Calu3 (cell line): ENCODE measurements at regions not wholly inside any gene's neighbourhood (a gene's known extent, or its start where the extent isn't known, plus 50 kb on each side); places are given as distances from the start of the nearest gene placed in this dataset.
A peak's percentile ranks its signal among the peaks of the same experiment; 100 is the strongest.

Source experiments
- BruUV-seq: library from RNA; stranded (reverse); fragments of 400-500 nt; replicated peaks from 2 replicates; lab custom pipeline; 2021; lab: Mats Ljungman, UMichigan
- CTCF ChIA-PET: fragments of 300-600 bp; sonication (Branson Sonifier 250); formaldehyde crosslinking; loops from one replicate; lab custom pipeline; 2022; ENCODE audit warnings: antibody characterized with exemption; lab: Charles Lee
- DNase-seq: peaks from one replicate; pipeline ENCODE4 v3.0.0; 2022
- H3K27ac Mint-ChIP-seq: one replicate; pipeline ENCODE4 v1.8.0; 2022; ENCODE audit warnings: mixed read lengths; ENCODE audit not compliant: unreplicated experiment
- H3K27me3 Mint-ChIP-seq: one replicate; pipeline ENCODE4 v1.8.0; 2022; ENCODE audit warnings: mixed read lengths; ENCODE audit not compliant: unreplicated experiment
- H3K36me3 Mint-ChIP-seq: one replicate; pipeline ENCODE4 v1.8.0; 2022; ENCODE audit warnings: mild to moderate bottlenecking, moderate library complexity, mixed read lengths; ENCODE audit not compliant: insufficient read depth, unreplicated experiment
- H3K4me1 Mint-ChIP-seq: one replicate; pipeline ENCODE4 v1.8.0; 2022; ENCODE audit warnings: mild to moderate bottlenecking, low read depth, mixed read lengths; ENCODE audit not compliant: unreplicated experiment
- H3K4me3 Mint-ChIP-seq: one replicate; pipeline ENCODE4 v1.8.0; 2022; ENCODE audit warnings: mild to moderate bottlenecking, low read depth, moderate library complexity, mixed read lengths; ENCODE audit not compliant: unreplicated experiment
- H3K9me3 Mint-ChIP-seq: one replicate; pipeline ENCODE4 v1.8.0; 2022; ENCODE audit warnings: low read depth, mixed read lengths; ENCODE audit not compliant: unreplicated experiment
- CTCF ChIP-seq: fragments of 200-600 bp; IDR thresholded peaks from one replicate; pipeline ENCODE4 v1.8.0; 2022; ENCODE audit warnings: antibody characterized with exemption; ENCODE audit not compliant: unreplicated experiment
- intact Hi-C: fragments of 100-400 bp; cut with micrococcal nuclease; formaldehyde crosslinking; loops from one replicate; pipeline ENCODE4 v1.10.0; 2022; ENCODE audit not compliant: unreplicated experiment

GRCh38 chr3:70774641-70775040 lies 462.2 kb upstream of the MDFIC2 start:
- no peak for TF ChIP-seq CTCF
- DNase-seq: no peak
- no peaks in the 10 kb centered on the region for H3K9me3 Mint-ChIP-seq
- intact Hi-C loops: no loop called here
- no peak overlapping the region for H3K4me3 Mint-ChIP-seq
- BruUV-seq: no TSS peak
- peaks cover 15% of the 10 kb centered on the region for H3K4me1 Mint-ChIP-seq
- CTCF ChIA-PET: no interaction called here
- H3K27ac Mint-ChIP-seq: no peak overlapping the region
- H3K36me3 Mint-ChIP-seq: no peaks in the 10 kb centered on the region
- H3K27me3 Mint-ChIP-seq: no peaks in the 10 kb centered on the region

GRCh38 chr3:70771426-70772147 lies 459.1 kb upstream of the MDFIC2 start:
- no peaks in the 10 kb centered on the region for H3K36me3 Mint-ChIP-seq
- H3K4me3 Mint-ChIP-seq: no peak overlapping the region
- H3K9me3 Mint-ChIP-seq: no peaks in the 10 kb centered on the region
- DNase-seq: no peak
- H3K27me3 Mint-ChIP-seq: no peaks in the 10 kb centered on the region
- CTCF ChIA-PET: interaction anchor here (1.3 kb wide), 1 partner anchor 9 kb away, joined by 3 read pairs; no protein-coding TSS in a partner anchor
- intact Hi-C loops: no loop called here
- no TSS peak for BruUV-seq
- H3K27ac Mint-ChIP-seq: peak overlapping the region; percentile 11
- peaks cover 15% of the 10 kb centered on the region for H3K4me1 Mint-ChIP-seq
- no peak for TF ChIP-seq CTCF

GRCh38 chr3:70770650-70771049 lies 458.2 kb upstream of the MDFIC2 start:
- peaks cover 15% of the 10 kb centered on the region for H3K4me1 Mint-ChIP-seq
- no peak for DNase-seq
- no peaks in the 10 kb centered on the region for H3K27me3 Mint-ChIP-seq
- CTCF ChIA-PET: interaction anchor here (0.6 kb wide), 1 partner anchor 765 kb away, joined by 3 read pairs; no protein-coding TSS in a partner anchor
- intact Hi-C loops: no loop called here
- no peak for TF ChIP-seq CTCF
- H3K27ac Mint-ChIP-seq: no peak overlapping the region
- no peaks in the 10 kb centered on the region for H3K9me3 Mint-ChIP-seq
- no TSS peak for BruUV-seq
- H3K4me3 Mint-ChIP-seq: no peak overlapping the region
- H3K36me3 Mint-ChIP-seq: no peaks in the 10 kb centered on the region

- Mint-ChIP-seq H3K27ac (no peak overlapping the region), H3K4me1 (peaks cover 10% of the 10 kb centered on the region), H3K9me3 (no peaks in the 10 kb centered on the region), H3K36me3 (no peaks in the 10 kb centered on the region), H3K27me3 (no peaks in the 10 kb centered on the region), H3K4me3 (no peak overlapping the region)
- CTCF ChIA-PET: no interaction called here
- TF ChIP-seq CTCF: no peak
- BruUV-seq: no TSS peak
- no peak for DNase-seq
- intact Hi-C loops: no loop called here
Measured at GRCh38 chr3:70766301-70766700, 453.9 kb upstream of the MDFIC2 start.
